K562 (cell line): ENCODE measurements at regions not wholly inside any gene's neighbourhood (a gene's known extent, or its start where the extent isn't known, plus 50 kb on each side); places are given as distances from the start of the nearest gene placed in this dataset.

Experiments
- HINFP ChIP-seq: fragments of 450-650 bp; conservative IDR thresholded peaks from 2 replicates; pipeline ENCODE4 v1.6.1; 2016; ENCODE audit warnings: missing genetic modification characterization, low read depth, mild to moderate bottlenecking, control low read depth, missing compliant biosample characterization
- SP2 ChIP-seq: IDR thresholded peaks from 2 replicates; pipeline ENCODE4 v1.6.1; 2011; ENCODE audit warnings: mild to moderate bottlenecking, low read depth, low read length, moderate library complexity; ENCODE audit not compliant: poor library complexity, severe bottlenecking; ENCODE audit errors: extremely low read depth
- ZBTB40 ChIP-seq, 2 experiments: fragments of 450-650 bp in 1 of 2; sonication (generic) in 1 of 2; formaldehyde crosslinking in 1 of 2; IDR thresholded peaks; 2 replicates each; pipeline versions ENCODE4 v1.7.1 to v1.9.0; 2016 to 2022; ENCODE audit warnings: inconsistent platforms in 1 of 2, mild to moderate bottlenecking in 1 of 2, missing genetic modification reagents in 1 of 2
- ZNF436 ChIP-seq: fragments of 250-450, 450-650 bp; sonication (Bioruptor Pico); formaldehyde crosslinking; IDR thresholded peaks from 2 replicates; pipeline ENCODE4 v1.7.0; 2020; ENCODE audit warnings: mild to moderate bottlenecking
- TF ChIP-seq, protein P1 (sequence below): sonication (generic); formaldehyde crosslinking; IDR thresholded peaks from 2 replicates; pipeline ENCODE4 v1.8.0; 2022; ENCODE audit warnings: mild to moderate bottlenecking, low read depth, missing genetic modification reagents

DNA sequence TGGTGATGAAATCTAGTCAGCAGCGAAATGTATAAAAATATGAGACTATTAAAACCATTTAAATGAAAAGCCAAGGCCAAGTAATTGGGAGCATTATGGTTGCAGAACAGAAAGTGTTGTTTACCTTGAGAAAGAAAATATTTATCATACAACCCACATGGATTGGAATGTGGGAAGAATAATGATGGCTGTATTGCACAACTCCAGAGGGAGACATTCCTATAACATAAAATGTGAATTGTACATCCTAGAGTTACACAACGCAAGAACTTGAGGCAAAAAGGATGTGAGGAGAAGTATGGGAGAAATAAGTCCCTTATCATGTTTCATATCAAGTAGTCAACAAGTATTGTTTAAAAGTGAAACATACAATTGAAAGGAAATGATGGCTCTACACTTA lies 1014.0 kb upstream of the SEMA6A start (continued):
- no peak for TF ChIP-seq ZBTB40 (IDR thresholded peaks at IDR 0.05)
- TF ChIP-seq ZBTB40 (CRISPR knock-in tag; IDR thresholded peaks at IDR 0.05), result no peak
- TF ChIP-seq ZNF436 (CRISPR knock-in tag), result no peak
- TF ChIP-seq, protein P1, sequence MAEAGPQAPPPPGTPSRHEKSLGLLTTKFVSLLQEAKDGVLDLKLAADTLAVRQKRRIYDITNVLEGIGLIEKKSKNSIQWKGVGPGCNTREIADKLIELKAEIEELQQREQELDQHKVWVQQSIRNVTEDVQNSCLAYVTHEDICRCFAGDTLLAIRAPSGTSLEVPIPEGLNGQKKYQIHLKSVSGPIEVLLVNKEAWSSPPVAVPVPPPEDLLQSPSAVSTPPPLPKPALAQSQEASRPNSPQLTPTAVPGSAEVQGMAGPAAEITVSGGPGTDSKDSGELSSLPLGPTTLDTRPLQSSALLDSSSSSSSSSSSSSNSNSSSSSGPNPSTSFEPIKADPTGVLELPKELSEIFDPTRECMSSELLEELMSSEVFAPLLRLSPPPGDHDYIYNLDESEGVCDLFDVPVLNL, result no peak
- TF ChIP-seq HINFP (tag), result no peak
- no peak for TF ChIP-seq SP2
